ENCODE measurements at regions not wholly inside any gene's neighbourhood (a gene's known extent, or its start where the extent isn't known, plus 50 kb on each side); places are given as distances from the start of the nearest gene placed in this dataset.
"Not testable (repeated sequence)": the region's sequence is repeated elsewhere in the genome, so short reads cannot be mapped to it uniquely, and the experiment has no call there.

GRCh38 chr9:29270400-29270799 is 1697.1 kb upstream of the C9orf72 start:
- H3K27ac ChIP-seq (ENCODE audit: low read depth, low read length); intact Hi-C loops (cut with micrococcal nuclease); CTCF ChIA-PET (ENCODE audit: partially characterized antibody); H3K27me3 Mint-ChIP-seq; H3K4me1 ChIP-seq (ENCODE audit: insufficient read depth, low read length); H3K36me3 Mint-ChIP-seq; H3K4me3 Mint-ChIP-seq; H3K4me1 Mint-ChIP-seq; H3K36me3 ChIP-seq (ENCODE audit: insufficient read depth, low read length); H3K4me3 ChIP-seq (ENCODE audit: low read length in 2 of 2); H3K27me3 ChIP-seq (ENCODE audit: insufficient read depth, low read length); H3K9me3 ChIP-seq (ENCODE audit: control insufficient read depth in 1 of 2, low read length in 2 of 2); POLR2A ChIA-PET (ENCODE audit: partially characterized antibody); H3K27ac Mint-ChIP-seq; DNase-seq: not testable (repeated sequence)
- H3K9me3 Mint-ChIP-seq, result peaks cover 0 to 13% (median 6%) of the 10 kb centered on the region in 8 donors

- POLR2A ChIA-PET (ENCODE audit: partially characterized antibody), result no interaction called here
- no peaks in the 10 kb centered on the region for H3K4me1 Mint-ChIP-seq
- no peak overlapping the region for H3K27ac Mint-ChIP-seq
- Histone ChIP-seq H3K4me3 (ENCODE audit: low read length in 2 of 2) (no peak overlapping the region), H3K27ac (ENCODE audit: low read depth, low read length) (no peak overlapping the region), H3K9me3 (ENCODE audit: control insufficient read depth in 1 of 2, low read length in 2 of 2) (no peaks in the 10 kb centered on the region), H3K36me3 (ENCODE audit: insufficient read depth, low read length) (no peaks in the 10 kb centered on the region), H3K27me3 (ENCODE audit: insufficient read depth, low read length) (no peaks in the 10 kb centered on the region), H3K4me1 (ENCODE audit: insufficient read depth, low read length) (no peaks in the 10 kb centered on the region)
- peaks cover 0 to 4% (median 0%) of the 10 kb centered on the region in 8 donors for H3K9me3 Mint-ChIP-seq
- no peaks in the 10 kb centered on the region for H3K36me3 Mint-ChIP-seq
- no peaks in the 10 kb centered on the region for H3K27me3 Mint-ChIP-seq
- DNase-seq, result no peak
- H3K4me3 Mint-ChIP-seq, result no peak overlapping the region
- CTCF ChIA-PET (ENCODE audit: partially characterized antibody), result no interaction called here
- intact Hi-C loops (cut with micrococcal nuclease), result no loop called here
Measured at GRCh38 chr9:29282121-29282520, 1708.8 kb upstream of the C9orf72 start.

- CTCF ChIA-PET (ENCODE audit: partially characterized antibody), result no interaction called here
- Mint-ChIP-seq H3K4me1 (no peaks in the 10 kb centered on the region), H3K4me3 (no peak overlapping the region), H3K27me3 (no peaks in the 10 kb centered on the region), H3K27ac (no peak overlapping the region), H3K36me3 (no peaks in the 10 kb centered on the region), H3K9me3 (peaks cover 0 to 3% (median 0%) of the 10 kb centered on the region in 8 donors)
- POLR2A ChIA-PET (ENCODE audit: partially characterized antibody), result no interaction called here
- Histone ChIP-seq H3K9me3 (ENCODE audit: control insufficient read depth in 1 of 2, low read length in 2 of 2) (no peaks in the 10 kb centered on the region), H3K27me3 (ENCODE audit: insufficient read depth, low read length) (no peaks in the 10 kb centered on the region), H3K27ac (ENCODE audit: low read depth, low read length) (no peak overlapping the region), H3K4me1 (ENCODE audit: insufficient read depth, low read length) (no peaks in the 10 kb centered on the region), H3K4me3 (ENCODE audit: low read length in 2 of 2) (no peak overlapping the region), H3K36me3 (ENCODE audit: insufficient read depth, low read length) (no peaks in the 10 kb centered on the region)
- no peak for DNase-seq
- intact Hi-C loops (cut with micrococcal nuclease), result no loop called here
Measured at GRCh38 chr9:29285818-29286217, 1712.5 kb upstream of the C9orf72 start.

- Histone ChIP-seq H3K4me3 (ENCODE audit: low read length in 2 of 2) (no peak overlapping the region), H3K4me1 (ENCODE audit: insufficient read depth, low read length) (no peaks in the 10 kb centered on the region), H3K27me3 (ENCODE audit: insufficient read depth, low read length) (no peaks in the 10 kb centered on the region), H3K27ac (ENCODE audit: low read depth, low read length) (no peak overlapping the region), H3K9me3 (ENCODE audit: control insufficient read depth in 1 of 2, low read length in 2 of 2) (no peaks in the 10 kb centered on the region), H3K36me3 (ENCODE audit: insufficient read depth, low read length) (no peaks in the 10 kb centered on the region)
- no peaks in the 10 kb centered on the region for H3K27me3 Mint-ChIP-seq
- ChIA-PET CTCF (ENCODE audit: partially characterized antibody) (no interaction called here), POLR2A (ENCODE audit: partially characterized antibody) (no interaction called here)
- peaks cover 0 to 8% (median 3%) of the 10 kb centered on the region in 8 donors for H3K9me3 Mint-ChIP-seq
- H3K4me3 Mint-ChIP-seq, result no peak overlapping the region
- intact Hi-C loops (cut with micrococcal nuclease), result no loop called here
- no peaks in the 10 kb centered on the region for H3K4me1 Mint-ChIP-seq
- no peak overlapping the region for H3K27ac Mint-ChIP-seq
- DNase-seq, result no peak
- H3K36me3 Mint-ChIP-seq, result no peaks in the 10 kb centered on the region
Measured at GRCh38 chr9:29289365-29289764, 1716.1 kb upstream of the C9orf72 start.

GRCh38 chr9:29290516-29290915 is 1717.2 kb upstream of the C9orf72 start:
- Mint-ChIP-seq H3K27me3 (no peaks in the 10 kb centered on the region), H3K27ac (peak overlapping the region in 1 of 7 donors; percentile 53)

GRCh38 chr9:29297592-29297991 is 1724.3 kb upstream of the C9orf72 start:
- no peak overlapping the region for H3K4me3 ChIP-seq (ENCODE audit: low read length in 2 of 2)
- no peaks in the 10 kb centered on the region for H3K27me3 Mint-ChIP-seq
- no peaks in the 10 kb centered on the region for H3K27me3 ChIP-seq (ENCODE audit: insufficient read depth, low read length)
- CTCF ChIA-PET (ENCODE audit: partially characterized antibody), result no interaction called here
- H3K36me3 ChIP-seq (ENCODE audit: insufficient read depth, low read length), result no peaks in the 10 kb centered on the region
- intact Hi-C loops (cut with micrococcal nuclease), result no loop called here
- no peak overlapping the region for H3K27ac ChIP-seq (ENCODE audit: low read depth, low read length)
- no peaks in the 10 kb centered on the region for H3K4me1 ChIP-seq (ENCODE audit: insufficient read depth, low read length)
- no peak overlapping the region for H3K4me3 Mint-ChIP-seq
- POLR2A ChIA-PET (ENCODE audit: partially characterized antibody), result no interaction called here
- no peaks in the 10 kb centered on the region for H3K4me1 Mint-ChIP-seq
- H3K36me3 Mint-ChIP-seq, result no peaks in the 10 kb centered on the region
- no peaks in the 10 kb centered on the region for H3K9me3 ChIP-seq (ENCODE audit: control insufficient read depth in 1 of 2, low read length in 2 of 2)
- H3K9me3 Mint-ChIP-seq, result peaks cover 0 to 30% (median 9%) of the 10 kb centered on the region in 8 donors
- H3K27ac Mint-ChIP-seq, result no peak overlapping the region
- no peak for DNase-seq

More at GRCh38 chr9:29290516-29290915, 1717.2 kb upstream of the C9orf72 start:
- no peaks in the 10 kb centered on the region for H3K4me1 Mint-ChIP-seq
- H3K4me3 ChIP-seq (ENCODE audit: low read length in 2 of 2), result no peak overlapping the region
- intact Hi-C loops (cut with micrococcal nuclease), result no loop called here
- H3K4me1 ChIP-seq (ENCODE audit: insufficient read depth, low read length), result no peaks in the 10 kb centered on the region
- no peaks in the 10 kb centered on the region for H3K9me3 ChIP-seq (ENCODE audit: control insufficient read depth in 1 of 2, low read length in 2 of 2)
- peaks cover 0 to 11% (median 4%) of the 10 kb centered on the region in 8 donors for H3K9me3 Mint-ChIP-seq
- no peaks in the 10 kb centered on the region for H3K36me3 ChIP-seq (ENCODE audit: insufficient read depth, low read length)
- H3K36me3 Mint-ChIP-seq, result no peaks in the 10 kb centered on the region
- no peak overlapping the region for H3K27ac ChIP-seq (ENCODE audit: low read depth, low read length)
- no peaks in the 10 kb centered on the region for H3K27me3 ChIP-seq (ENCODE audit: insufficient read depth, low read length)
- ChIA-PET CTCF (ENCODE audit: partially characterized antibody) (no interaction called here), POLR2A (ENCODE audit: partially characterized antibody) (no interaction called here)
- DNase-seq, result no peak
- H3K4me3 Mint-ChIP-seq, result no peak overlapping the region

GRCh38 chr9:29311221-29311620 is 1737.9 kb upstream of the C9orf72 start:
- H3K27ac Mint-ChIP-seq, result no peak overlapping the region
- Histone ChIP-seq H3K27me3 (ENCODE audit: insufficient read depth, low read length) (no peaks in the 10 kb centered on the region), H3K4me1 (ENCODE audit: insufficient read depth, low read length) (no peaks in the 10 kb centered on the region), H3K9me3 (ENCODE audit: control insufficient read depth in 1 of 2, low read length in 2 of 2) (no peaks in the 10 kb centered on the region), H3K27ac (ENCODE audit: low read depth, low read length) (no peak overlapping the region), H3K36me3 (ENCODE audit: insufficient read depth, low read length) (no peaks in the 10 kb centered on the region), H3K4me3 (ENCODE audit: low read length in 2 of 2) (no peak overlapping the region)
- H3K27me3 Mint-ChIP-seq, result no peaks in the 10 kb centered on the region
- peaks cover 0 to 9% (median 1%) of the 10 kb centered on the region in 8 donors for H3K9me3 Mint-ChIP-seq
- intact Hi-C loops (cut with micrococcal nuclease), result no loop called here
- no peaks in the 10 kb centered on the region for H3K36me3 Mint-ChIP-seq
- no peak for DNase-seq
- H3K4me3 Mint-ChIP-seq, result no peak overlapping the region
- ChIA-PET CTCF (ENCODE audit: partially characterized antibody) (no interaction called here), POLR2A (ENCODE audit: partially characterized antibody) (no interaction called here)
- H3K4me1 Mint-ChIP-seq, result no peaks in the 10 kb centered on the region

- no peaks in the 10 kb centered on the region for H3K36me3 ChIP-seq (ENCODE audit: insufficient read depth, low read length)
- CTCF ChIA-PET (ENCODE audit: partially characterized antibody), result no interaction called here
- Mint-ChIP-seq H3K4me3 (no peak overlapping the region), H3K27me3 (no peaks in the 10 kb centered on the region), H3K9me3 (peaks cover 0 to 7% (median under 1%) of the 10 kb centered on the region in 8 donors), H3K36me3 (no peaks in the 10 kb centered on the region), H3K4me1 (no peaks in the 10 kb centered on the region), H3K27ac (no peak overlapping the region)
- H3K9me3 ChIP-seq (ENCODE audit: control insufficient read depth in 1 of 2, low read length in 2 of 2), result no peaks in the 10 kb centered on the region
- POLR2A ChIA-PET (ENCODE audit: partially characterized antibody), result no interaction called here
- no peaks in the 10 kb centered on the region for H3K27me3 ChIP-seq (ENCODE audit: insufficient read depth, low read length)
- DNase-seq, result no peak
- no peaks in the 10 kb centered on the region for H3K4me1 ChIP-seq (ENCODE audit: insufficient read depth, low read length)
- intact Hi-C loops (cut with micrococcal nuclease), result no loop called here
- H3K4me3 ChIP-seq (ENCODE audit: low read length in 2 of 2), result no peak overlapping the region
- H3K27ac ChIP-seq (ENCODE audit: low read depth, low read length), result no peak overlapping the region
Measured at GRCh38 chr9:29312327-29312726, 1739.0 kb upstream of the C9orf72 start.

Measured in CD4-positive, alpha-beta memory T cell (primary cell).